ES-I3 (cell line): ENCODE measurements at regions not wholly inside any gene's neighbourhood (a gene's known extent, or its start where the extent isn't known, plus 50 kb on each side); places are given as distances from the start of the nearest gene placed in this dataset.

Experiments used
- H3K36me3 ChIP-seq: 2 replicates; pipeline ENCODE4 v1.6.1; 2013; ENCODE audit warnings: mild to moderate bottlenecking, low read length, control low read depth, moderate library complexity; ENCODE audit not compliant: insufficient read depth
- H3K4me1 ChIP-seq: 2 replicates; pipeline ENCODE4 v1.6.1; 2013; ENCODE audit warnings: mild to moderate bottlenecking, control low read depth, low read length; ENCODE audit not compliant: insufficient read depth
- H3K9ac ChIP-seq: 2 replicates; pipeline ENCODE4 v1.6.1; 2013; ENCODE audit warnings: low read depth, mild to moderate bottlenecking, low read length, moderate library complexity
- H3K9me3 ChIP-seq: 2 replicates; pipeline ENCODE4 v1.6.1; 2013; ENCODE audit warnings: mild to moderate bottlenecking, low read length, moderate library complexity; ENCODE audit not compliant: control insufficient read depth, insufficient read depth

GRCh38 chr3:168330983-168331382 is 235.3 kb upstream of the GOLIM4 start:
- Histone ChIP-seq H3K9me3 (no peaks in the 10 kb centered on the region), H3K4me1 (no peaks in the 10 kb centered on the region), H3K9ac (no peak overlapping the region), H3K36me3 (no peaks in the 10 kb centered on the region)

GRCh38 chr3:168327856-168328255 is 232.1 kb upstream of the GOLIM4 start:
- Histone ChIP-seq H3K9ac (no peak overlapping the region), H3K36me3 (no peaks in the 10 kb centered on the region), H3K9me3 (no peaks in the 10 kb centered on the region), H3K4me1 (no peaks in the 10 kb centered on the region)

DNA sequence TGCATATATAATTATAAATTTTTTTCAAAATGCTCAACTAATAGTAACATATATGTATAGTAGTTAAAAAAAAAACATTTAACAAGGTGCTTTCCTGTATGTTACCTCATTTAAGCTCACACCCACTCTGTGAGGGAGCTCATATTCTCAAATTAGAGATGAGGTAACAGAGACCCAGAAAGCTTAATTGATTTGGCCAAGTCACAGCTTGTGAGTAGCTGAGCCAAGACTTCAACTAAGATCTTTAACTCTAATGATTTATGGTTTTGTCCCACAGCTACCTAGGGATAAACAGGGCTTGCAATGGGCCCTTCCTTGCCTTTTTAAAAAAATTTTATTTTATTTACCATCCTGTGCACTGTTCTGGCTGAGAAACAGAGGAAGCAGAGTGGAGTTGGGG is 230.0 kb upstream of the GOLIM4 start:
- no peaks in the 10 kb centered on the region for H3K9me3 ChIP-seq
- no peaks in the 10 kb centered on the region for H3K4me1 ChIP-seq
- H3K9ac ChIP-seq: no peak overlapping the region
- no peaks in the 10 kb centered on the region for H3K36me3 ChIP-seq

- Histone ChIP-seq H3K4me1 (no peaks in the 10 kb centered on the region), H3K36me3 (no peaks in the 10 kb centered on the region), H3K9ac (no peak overlapping the region), H3K9me3 (no peaks in the 10 kb centered on the region)
These were observed 227.2 kb upstream of the GOLIM4 start for GRCh38 chr3:168322941-168323340.

DNA sequence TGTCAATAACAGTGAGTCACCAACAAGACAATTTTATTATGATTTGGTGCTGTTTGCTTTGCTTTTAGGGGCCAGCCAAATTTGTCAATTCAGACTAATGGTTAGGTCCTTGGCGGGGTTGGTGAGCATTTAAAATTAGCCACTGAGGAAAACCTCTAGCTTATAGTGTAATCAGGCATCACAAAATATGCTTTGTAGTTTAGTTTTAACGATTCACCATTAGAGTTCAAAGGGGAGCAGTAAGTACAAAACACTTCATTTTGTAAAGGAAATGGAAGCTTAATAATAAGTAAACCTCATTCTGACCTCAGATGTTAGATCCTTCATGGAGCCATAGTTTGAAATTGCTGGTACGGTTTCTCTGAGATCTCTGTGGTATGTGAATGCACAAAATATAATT is 218.4 kb upstream of the GOLIM4 start:
- no peaks in the 10 kb centered on the region for H3K36me3 ChIP-seq
- no peaks in the 10 kb centered on the region for H3K4me1 ChIP-seq
- no peak overlapping the region for H3K9ac ChIP-seq
- H3K9me3 ChIP-seq: no peaks in the 10 kb centered on the region

GRCh38 chr3:168312984-168313383 is 217.3 kb upstream of the GOLIM4 start:
- Histone ChIP-seq H3K4me1 (no peaks in the 10 kb centered on the region), H3K36me3 (no peaks in the 10 kb centered on the region), H3K9ac (no peak overlapping the region), H3K9me3 (no peaks in the 10 kb centered on the region)

GRCh38 chr3:168307893-168308292 is 212.2 kb upstream of the GOLIM4 start:
- H3K9me3 ChIP-seq: peaks cover 8% of the 10 kb centered on the region; the same call in 1 of the 2 replicates
- no peaks in the 10 kb centered on the region for H3K36me3 ChIP-seq
- no peak overlapping the region for H3K9ac ChIP-seq
- H3K4me1 ChIP-seq: no peaks in the 10 kb centered on the region

GRCh38 chr3:168295027-168295426 is 199.3 kb upstream of the GOLIM4 start:
- Histone ChIP-seq H3K36me3 (no peaks in the 10 kb centered on the region), H3K9ac (no peak overlapping the region), H3K4me1 (no peaks in the 10 kb centered on the region), H3K9me3 (no peaks in the 10 kb centered on the region)

DNA sequence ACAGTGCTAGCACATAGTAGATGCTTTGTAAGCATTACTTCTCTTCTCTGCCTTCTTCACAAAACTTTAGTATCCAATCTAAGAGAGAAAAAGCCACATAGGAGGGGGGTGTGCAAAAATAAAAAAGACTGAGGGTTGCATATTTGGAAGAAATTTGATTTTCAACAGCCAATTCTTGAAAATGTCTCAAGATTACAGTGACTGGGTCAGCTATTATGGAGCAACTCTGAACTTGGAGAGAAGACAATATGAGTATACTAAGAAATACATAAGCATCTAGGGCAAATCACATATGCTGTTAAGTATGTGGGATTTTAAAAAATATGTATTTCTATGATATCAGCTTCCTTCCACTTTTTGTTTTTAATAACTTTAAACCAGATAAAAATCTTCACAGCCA is 196.6 kb upstream of the GOLIM4 start:
- H3K4me1 ChIP-seq: peaks cover 6% of the 10 kb centered on the region; the same call in 1 of the 2 replicates
- no peak overlapping the region for H3K9ac ChIP-seq
- no peaks in the 10 kb centered on the region for H3K9me3 ChIP-seq
- no peaks in the 10 kb centered on the region for H3K36me3 ChIP-seq

- no peaks in the 10 kb centered on the region for H3K36me3 ChIP-seq
- no peak overlapping the region for H3K9ac ChIP-seq
- no peaks in the 10 kb centered on the region for H3K9me3 ChIP-seq
- H3K4me1 ChIP-seq: peaks cover 13% of the 10 kb centered on the region; the same call in 1 of the 2 replicates
These were observed 193.8 kb upstream of the GOLIM4 start for GRCh38 chr3:168289471-168290008.

GRCh38 chr3:168288511-168289401 is 193.0 kb upstream of the GOLIM4 start:
- Histone ChIP-seq H3K9me3 (no peaks in the 10 kb centered on the region), H3K4me1 (peaks cover 13% of the 10 kb centered on the region; the same call in 1 of the 2 replicates)

DNA sequence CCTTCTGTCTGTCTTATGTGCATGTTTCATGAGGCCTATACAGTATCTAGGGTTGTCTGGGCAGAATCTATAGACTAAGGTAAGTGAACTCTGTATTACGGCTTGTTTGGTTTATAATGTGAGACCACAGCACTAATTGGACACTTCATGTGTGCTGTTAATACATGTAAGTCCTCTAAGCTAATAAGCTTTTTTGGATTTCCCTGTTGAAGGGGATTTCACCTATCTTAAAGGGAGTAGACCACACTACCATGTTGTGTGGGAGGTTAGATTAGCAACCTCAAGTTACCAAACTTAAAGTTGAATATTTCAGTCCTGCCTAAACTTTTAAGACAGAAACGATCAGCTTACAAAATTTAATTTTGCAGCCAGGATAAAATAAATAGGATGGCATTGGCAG is 189.8 kb upstream of the GOLIM4 start:
- no peaks in the 10 kb centered on the region for H3K9me3 ChIP-seq
- peaks cover 13% of the 10 kb centered on the region; the same call in 1 of the 2 replicates for H3K4me1 ChIP-seq
- H3K36me3 ChIP-seq: no peaks in the 10 kb centered on the region
- H3K9ac ChIP-seq: no peak overlapping the region

More at GRCh38 chr3:168288511-168289401, 193.0 kb upstream of the GOLIM4 start:
- no peak overlapping the region for H3K9ac ChIP-seq
- no peaks in the 10 kb centered on the region for H3K36me3 ChIP-seq

DNA sequence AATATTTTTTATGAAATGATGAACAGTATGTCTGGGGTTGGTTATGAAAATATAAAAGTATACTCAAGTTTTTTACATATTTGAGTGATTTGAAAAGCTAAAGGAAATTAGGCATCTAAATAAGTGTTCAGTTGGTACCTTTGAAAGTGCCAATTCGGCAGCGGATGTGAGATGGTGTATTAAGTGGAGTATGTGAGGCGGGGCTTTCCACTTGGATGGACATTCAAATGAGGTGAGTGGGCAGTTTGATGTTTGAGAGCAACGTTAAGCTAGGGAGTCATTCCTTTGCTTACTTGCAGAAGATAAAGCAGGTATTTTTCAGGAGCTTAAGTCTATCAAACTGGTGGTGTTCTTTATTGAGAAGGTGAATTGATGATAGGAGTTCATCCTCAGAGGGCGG is 189.0 kb upstream of the GOLIM4 start:
- H3K36me3 ChIP-seq: no peaks in the 10 kb centered on the region

DNA sequence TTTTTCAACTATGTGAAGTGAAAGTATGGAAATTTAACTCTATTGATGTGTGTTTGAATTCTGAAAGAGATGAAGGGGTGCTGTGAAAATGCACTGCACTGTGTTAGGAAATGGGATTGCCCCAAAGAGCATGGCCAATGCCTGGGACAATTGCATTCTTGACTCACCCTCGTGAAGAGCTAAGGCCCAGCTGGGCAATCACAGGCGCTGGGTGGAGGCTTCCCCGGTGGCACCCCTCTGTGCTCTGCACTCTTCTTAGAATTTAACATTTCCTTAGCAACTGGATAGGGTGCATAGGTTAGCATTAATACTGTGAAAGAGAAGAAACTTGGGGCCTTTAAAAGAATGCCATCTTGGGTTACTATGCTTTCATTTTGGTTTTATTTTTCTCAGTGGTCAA is 179.9 kb upstream of the GOLIM4 start:
- Histone ChIP-seq H3K36me3 (no peaks in the 10 kb centered on the region), H3K4me1 (peaks cover 12% of the 10 kb centered on the region), H3K9me3 (0 out of 2 replicates have a peak, but pooled peaks cover 2% of the 10 kb centered on the region), H3K9ac (no peak overlapping the region)

More for the DNA sequence above, 189.0 kb upstream of the GOLIM4 start:
- Histone ChIP-seq H3K9me3 (no peaks in the 10 kb centered on the region), H3K9ac (no peak overlapping the region), H3K4me1 (peaks cover 13% of the 10 kb centered on the region; the same call in 1 of the 2 replicates)

- Histone ChIP-seq H3K9me3 (0 out of 2 replicates have a peak, but pooled peaks cover 2% of the 10 kb centered on the region), H3K9ac (no peak overlapping the region), H3K36me3 (no peaks in the 10 kb centered on the region), H3K4me1 (peaks cover 12% of the 10 kb centered on the region)
These were observed 178.2 kb upstream of the GOLIM4 start for GRCh38 chr3:168273917-168274316.
